ENCODE measurements at regions not wholly inside any gene's neighbourhood (a gene's known extent, or its start where the extent isn't known, plus 50 kb on each side); places are given as distances from the start of the nearest gene placed in this dataset.

- Histone ChIP-seq H3K9me3 (replicated peaks; ENCODE audit: control insufficient read depth, insufficient read depth, low read length) (no peaks in the 10 kb centered on the region), H4K20me1 (ENCODE audit: control insufficient read depth, insufficient read depth) (no peaks in the 10 kb centered on the region), H3K9ac (ENCODE audit: control insufficient read depth, insufficient read depth, low read length) (no peak overlapping the region), H3K36me3 (ENCODE audit: control insufficient read depth in 2 of 2, insufficient read depth in 2 of 2, low read length in 1 of 2) (no peaks in the 10 kb centered on the region), H3K4me2 (ENCODE audit: control insufficient read depth, insufficient read depth) (no peak overlapping the region), H3K79me2 (ENCODE audit: control insufficient read depth, insufficient read depth, low read length) (no peaks in the 10 kb centered on the region), H3K4me1 (ENCODE audit: control insufficient read depth, insufficient read depth, low read length) (no peaks in the 10 kb centered on the region), H3K4me3 (no peak overlapping the region), H3K27me3 (replicated peaks in 1 of 2; ENCODE audit: control insufficient read depth in 2 of 2, insufficient read depth in 2 of 2, low read length in 1 of 2) (no peaks in the 10 kb centered on the region), H3K27ac (ENCODE audit: control insufficient read depth, insufficient read depth) (no peak overlapping the region), H2AFZ (ENCODE audit: control insufficient read depth, low read depth, low read length) (no peak overlapping the region)
- FAIRE-seq (no peak), ATAC-seq (no peak), DNase-seq (ENCODE audit: low read depth, low spot score) (no peak)
- RAD21 ChIA-PET (ENCODE audit: unreplicated experiment): no interaction called here
- TF ChIP-seq ZNF687 (IDR thresholded peaks at IDR 0.05): no peak
- TF ChIP-seq IRF3 (IDR thresholded peaks at IDR 0.05): no peak
- TF ChIP-seq FOXK2 (IDR thresholded peaks at IDR 0.05): no peak
- no peak for TF ChIP-seq NFYA (IDR thresholded peaks at IDR 0.05; ENCODE audit: borderline replicate concordance, low read depth, low read length)
- TF ChIP-seq KDM1A (IDR thresholded peaks at IDR 0.05; ENCODE audit: borderline replicate concordance): no peak
- no peak for TF ChIP-seq RB1 (IDR thresholded peaks at IDR 0.05; ENCODE audit: borderline replicate concordance)
- no peak for TF ChIP-seq E2F8 (IDR thresholded peaks at IDR 0.05; ENCODE audit: low read depth, partially characterized antibody)
- TF ChIP-seq STAT3 (IDR thresholded peaks at IDR 0.05; ENCODE audit: low read depth, low read length): no peak
- no peak for TF ChIP-seq PBX3 (IDR thresholded peaks at IDR 0.05; ENCODE audit: insufficient replicate concordance, low read depth, low read length)
- intact Hi-C loops (cut with micrococcal nuclease; ENCODE audit: unreplicated experiment): no loop called here
- BruUV-seq (replicated peaks): no TSS peak
- in situ Hi-C loops (cut with MboI): no loop called here
- CTCF ChIA-PET: no interaction called here
- POLR2A ChIA-PET: no interaction called here
- 17% methylated on average over 3 of the region's 3 CpGs for WGBS (ENCODE audit: insufficient coverage, insufficient replicate concordance, low lambda C conversion rate, missing lambda C conversion rate)
- SMC1A ChIA-PET (ENCODE audit: uncharacterized antibody, unreplicated experiment): interaction anchor here (1.0 kb wide), 1 partner anchor 126 kb away, joined by 4 read pairs; no protein-coding TSS in a partner anchor
Observed at GRCh38 chr1:83800066-83800465, 198.9 kb downstream of the TTLL7 start.
